Activated naive CD4-positive, alpha-beta T cell treated with anti-CD3 and anti-CD28 coated beads, Interleukin-2, amount 50 U/mL, for 72 hours (primary cell): ENCODE measurements at regions not wholly inside any gene's neighbourhood (a gene's known extent, or its start where the extent isn't known, plus 50 kb on each side); places are given as distances from the start of the nearest gene placed in this dataset.
"Not testable (repeated sequence)": the region's sequence is repeated elsewhere in the genome, so short reads cannot be mapped to it uniquely, and the experiment has no call there.

ENCODE experiments used
- ATAC-seq, 2 donors: fragments of 150-1000 bp; cut with Tn5 transposase; 2 replicates each; pipeline ENCODE4 v1.10.0; 2021; ENCODE audit warnings: mild to moderate bottlenecking in 2 of 2, moderate library complexity in 2 of 2
- DNase-seq, 2 donors: peaks; one replicate each; pipeline ENCODE4 v3.0.0; 2021 to 2022; ENCODE audit warnings: low spot score in 2 of 2
- H3K27ac Mint-ChIP-seq, 2 donors: one replicate each; pipeline ENCODE4 v1.8.0; 2022; ENCODE audit warnings: mild to moderate bottlenecking in 2 of 2, mixed read lengths in 2 of 2
- H3K36me3 Mint-ChIP-seq, 2 donors: one replicate each; pipeline ENCODE4 v1.8.0; 2022; ENCODE audit warnings: mixed read lengths in 2 of 2
- H3K9me3 Mint-ChIP-seq, 2 donors: one replicate each; pipeline ENCODE4 v1.8.0; 2022; ENCODE audit warnings: mixed read lengths in 2 of 2

DNA sequence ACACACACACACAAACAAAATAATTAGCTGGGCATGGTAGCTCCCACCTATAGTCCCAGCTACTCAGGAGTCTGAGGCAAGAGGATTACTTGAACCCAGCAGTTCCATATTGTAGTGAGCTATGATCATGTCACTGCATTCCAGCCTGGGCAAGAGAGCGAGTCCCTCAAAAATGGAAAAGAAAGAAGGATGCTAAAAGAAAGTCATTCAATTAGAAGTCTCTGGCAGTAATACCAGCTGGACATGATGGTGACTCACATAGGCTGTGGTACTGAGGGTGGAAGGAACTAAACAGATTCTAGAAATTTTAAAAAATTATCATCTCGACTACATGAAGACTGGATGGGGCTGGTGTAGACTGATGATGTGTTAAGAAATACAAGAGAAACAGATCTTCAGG, 385.3 kb downstream of the ETV1 start:
- ATAC-seq (no peak), DNase-seq (no peak)
- no peak overlapping the region for H3K27ac Mint-ChIP-seq
- H3K36me3 Mint-ChIP-seq, result no peaks in the 10 kb centered on the region
- peaks cover 0 to 19% of the 10 kb centered on the region in 2 donors for H3K9me3 Mint-ChIP-seq

GRCh38 chr7:13610372-13610771, 379.1 kb downstream of the ETV1 start:
- H3K36me3 Mint-ChIP-seq, result no peaks in the 10 kb centered on the region
- ATAC-seq, result no peak
- H3K27ac Mint-ChIP-seq, result no peak overlapping the region
- H3K9me3 Mint-ChIP-seq, result peaks cover 0 to 14% of the 10 kb centered on the region in 2 donors
- no peak for DNase-seq

- DNase-seq (no peak), ATAC-seq (no peak)
- H3K36me3 Mint-ChIP-seq, result no peaks in the 10 kb centered on the region
- H3K9me3 Mint-ChIP-seq, result no peaks in the 10 kb centered on the region
- H3K27ac Mint-ChIP-seq, result no peak overlapping the region
Observed at GRCh38 chr7:13615679-13616078, 373.8 kb downstream of the ETV1 start.

GRCh38 chr7:13627455-13627854, 362.0 kb downstream of the ETV1 start:
- Mint-ChIP-seq H3K27ac (no peak overlapping the region), H3K9me3 (peaks cover 9 to 11% of the 10 kb centered on the region in 2 donors), H3K36me3 (no peaks in the 10 kb centered on the region)
- DNase-seq, result no peak
- ATAC-seq, result no peak

DNA sequence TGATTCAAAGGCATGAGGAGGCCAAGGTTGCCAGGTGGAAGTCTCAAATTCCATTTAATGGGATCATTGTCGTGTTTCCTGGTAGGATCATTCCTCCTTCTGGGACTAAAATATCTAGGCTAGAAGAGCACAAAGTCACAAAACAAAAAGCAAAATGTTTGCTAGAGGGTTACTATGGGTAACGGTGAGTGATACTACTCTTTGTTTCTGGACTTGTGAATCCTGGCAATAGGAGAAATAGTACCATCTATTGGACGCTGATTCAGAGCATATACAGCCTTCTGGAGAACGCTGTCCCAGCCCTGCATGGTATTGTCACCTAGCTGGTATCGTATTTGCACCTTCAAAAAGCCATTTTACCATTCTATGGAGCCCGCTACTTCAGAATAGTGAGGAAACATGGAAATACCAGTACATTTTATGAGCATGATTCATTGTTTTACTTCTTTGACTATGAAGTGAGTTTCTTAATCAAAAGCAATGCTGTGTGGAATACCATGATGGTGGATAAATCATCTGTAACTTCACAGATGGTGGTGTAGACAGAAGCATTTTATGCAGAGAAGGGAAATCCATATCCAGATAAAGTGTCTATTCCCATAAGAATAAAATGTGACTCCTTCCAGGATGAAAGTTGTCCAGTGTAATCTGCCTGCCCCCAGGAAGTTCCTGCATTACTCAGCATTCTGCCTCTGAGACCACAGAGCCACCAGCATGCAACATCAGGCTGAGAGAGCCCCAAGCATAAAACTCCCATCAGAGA, 361.0 kb downstream of the ETV1 start:
- H3K9me3 Mint-ChIP-seq, result peaks cover 9 to 11% of the 10 kb centered on the region in 2 donors
- no peaks in the 10 kb centered on the region for H3K36me3 Mint-ChIP-seq
- ATAC-seq, result no peak

GRCh38 chr7:13631207-13632049, 358.0 kb downstream of the ETV1 start:
- not testable (repeated sequence) for H3K36me3 Mint-ChIP-seq, DNase-seq, ATAC-seq, H3K9me3 Mint-ChIP-seq, H3K27ac Mint-ChIP-seq

More for the DNA sequence above, 361.0 kb downstream of the ETV1 start:
- no peak for DNase-seq
- H3K27ac Mint-ChIP-seq, result no peak overlapping the region

DNA sequence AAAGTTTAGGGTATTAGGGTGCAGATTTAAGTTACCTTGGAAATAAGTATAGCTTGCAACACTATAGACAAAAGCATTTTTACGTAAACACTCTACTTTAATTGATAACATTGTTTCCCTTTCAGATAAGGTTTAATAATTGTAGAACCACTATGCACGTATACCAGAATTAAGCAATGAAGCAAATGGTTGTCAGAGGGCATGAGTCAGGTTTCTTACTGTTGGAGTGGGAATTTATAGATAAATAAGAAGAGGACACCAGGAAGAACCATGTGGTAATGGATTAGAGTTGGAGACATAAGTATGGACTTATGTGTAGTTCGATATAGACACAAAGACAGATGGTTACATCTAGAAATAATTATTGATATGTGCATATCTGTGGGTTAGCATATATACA, 355.6 kb downstream of the ETV1 start:
- Mint-ChIP-seq H3K27ac (no peak overlapping the region), H3K36me3 (no peaks in the 10 kb centered on the region), H3K9me3 (no peaks in the 10 kb centered on the region)
- no peak for ATAC-seq
- DNase-seq, result no peak

DNA sequence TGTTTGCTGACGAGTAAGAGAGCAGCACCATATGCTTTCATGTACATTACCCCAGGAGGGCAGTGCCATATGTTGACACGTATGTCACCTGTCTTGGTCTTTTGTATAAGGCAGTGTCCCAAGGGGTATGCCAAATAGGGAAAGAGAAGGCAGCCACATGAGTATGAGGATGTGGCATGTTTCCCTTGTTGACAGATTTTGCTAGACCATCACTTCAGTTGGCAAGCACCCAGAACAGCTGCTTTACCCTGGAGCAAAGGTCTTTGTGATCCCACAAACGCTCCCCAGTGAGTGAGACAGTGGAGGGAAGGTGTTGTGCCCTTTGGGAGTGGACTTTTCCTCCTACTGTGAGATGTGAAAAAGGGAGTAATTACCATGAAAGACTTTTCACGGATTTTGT, 350.1 kb downstream of the ETV1 start:
- DNase-seq, result no peak
- Mint-ChIP-seq H3K27ac (no peak overlapping the region), H3K9me3 (peaks cover 0 to 5% of the 10 kb centered on the region in 2 donors), H3K36me3 (no peaks in the 10 kb centered on the region)
- ATAC-seq, result no peak

DNA sequence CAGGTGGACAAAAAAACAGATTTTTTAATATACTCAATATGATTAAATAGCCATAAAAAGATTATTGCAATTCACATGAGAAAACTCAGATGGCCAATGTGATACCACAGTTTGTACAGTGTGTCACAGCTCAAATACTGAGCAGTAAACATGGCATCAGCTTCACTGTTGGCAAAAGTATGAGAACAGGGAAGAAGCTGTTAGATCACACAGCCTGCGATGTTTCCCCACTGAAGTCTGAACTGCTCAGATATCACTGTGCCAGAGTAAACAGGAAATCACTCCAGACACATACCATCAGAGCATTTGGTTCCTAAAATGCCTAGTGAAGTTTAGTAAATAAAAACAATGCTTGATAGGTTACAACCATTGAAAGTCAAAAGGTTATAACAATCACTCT, 347.8 kb downstream of the ETV1 start:
- H3K36me3 Mint-ChIP-seq, result no peaks in the 10 kb centered on the region
- no peak overlapping the region for H3K27ac Mint-ChIP-seq
- peaks cover 0 to 5% of the 10 kb centered on the region in 2 donors for H3K9me3 Mint-ChIP-seq
- DNase-seq, result no peak
- no peak for ATAC-seq

- Mint-ChIP-seq H3K27ac (no peak overlapping the region), H3K36me3 (no peaks in the 10 kb centered on the region), H3K9me3 (peaks cover 0 to 9% of the 10 kb centered on the region in 2 donors)
- DNase-seq (no peak), ATAC-seq (no peak)
Observed at GRCh38 chr7:13651167-13651566, 338.3 kb downstream of the ETV1 start.

DNA sequence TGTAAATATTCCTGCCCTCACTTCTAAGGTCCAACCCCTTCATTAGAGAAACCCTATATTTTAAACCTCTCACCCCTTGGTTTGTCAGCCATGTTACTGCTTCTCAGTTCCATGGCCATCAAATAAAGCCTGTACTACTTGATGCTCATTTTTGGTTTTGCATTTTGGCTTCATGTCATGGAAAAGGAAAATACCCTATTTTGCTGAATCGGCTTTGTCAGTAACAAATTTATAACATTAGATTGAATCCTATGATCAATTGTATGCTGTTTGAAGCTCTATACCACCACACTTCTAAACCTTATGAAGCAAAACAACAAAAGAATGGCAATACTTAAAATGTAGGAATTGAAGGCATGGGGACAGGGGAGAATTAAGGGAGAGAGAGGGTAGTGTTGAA, 333.1 kb downstream of the ETV1 start:
- ATAC-seq (no peak), DNase-seq (no peak)
- H3K9me3 Mint-ChIP-seq, result peaks cover 8 to 18% of the 10 kb centered on the region in 2 donors
- H3K36me3 Mint-ChIP-seq, result no peaks in the 10 kb centered on the region
- no peak overlapping the region for H3K27ac Mint-ChIP-seq

DNA sequence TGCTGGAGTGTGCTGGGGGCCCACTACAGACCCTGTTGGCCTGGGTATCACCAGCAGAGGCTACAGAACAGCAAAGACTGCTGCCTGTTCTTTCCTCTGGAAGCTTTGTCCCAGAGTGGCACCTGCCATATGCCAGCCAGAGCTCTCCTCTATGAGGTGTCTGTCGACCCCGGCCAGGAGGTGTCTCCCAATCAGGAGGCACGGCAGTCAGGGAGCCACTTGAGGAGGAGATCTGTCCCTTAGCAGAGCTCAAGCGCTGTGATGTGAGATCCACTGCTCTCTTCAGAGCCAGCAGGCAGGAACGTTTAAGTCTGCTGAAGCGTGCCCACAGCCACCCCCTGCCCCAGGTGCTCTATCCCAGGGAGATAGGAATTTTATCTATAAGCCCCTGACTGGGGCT, 316.2 kb downstream of the ETV1 start:
- Mint-ChIP-seq H3K9me3 (peaks cover 17 to 25% of the 10 kb centered on the region in 2 donors), H3K27ac (no peak overlapping the region), H3K36me3 (peaks cover 0 to 5% of the 10 kb centered on the region in 2 donors)
- DNase-seq (no peak), ATAC-seq (no peak)

DNA sequence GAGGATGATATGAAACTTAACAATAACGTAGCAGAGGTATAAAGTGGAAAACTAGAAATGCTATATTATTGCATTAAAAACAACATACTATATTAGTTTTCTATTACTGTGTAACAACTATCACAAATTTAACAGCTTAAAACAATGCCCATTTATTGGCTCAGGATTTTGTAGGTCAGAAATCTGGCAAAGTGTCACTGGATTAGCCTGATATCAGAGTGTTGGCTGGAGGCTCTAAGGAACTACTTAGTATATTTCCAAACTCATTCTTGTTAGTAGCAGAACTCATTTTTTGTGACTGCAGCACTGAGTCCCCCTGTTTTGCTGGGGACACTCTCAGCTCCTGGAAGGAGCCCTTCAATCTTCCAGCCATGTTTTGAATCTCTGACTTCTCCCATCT, 306.8 kb downstream of the ETV1 start:
- DNase-seq (no peak), ATAC-seq (no peak)
- H3K36me3 Mint-ChIP-seq, result no peaks in the 10 kb centered on the region
- no peak overlapping the region for H3K27ac Mint-ChIP-seq
- peaks cover 5 to 10% of the 10 kb centered on the region in 2 donors for H3K9me3 Mint-ChIP-seq

DNA sequence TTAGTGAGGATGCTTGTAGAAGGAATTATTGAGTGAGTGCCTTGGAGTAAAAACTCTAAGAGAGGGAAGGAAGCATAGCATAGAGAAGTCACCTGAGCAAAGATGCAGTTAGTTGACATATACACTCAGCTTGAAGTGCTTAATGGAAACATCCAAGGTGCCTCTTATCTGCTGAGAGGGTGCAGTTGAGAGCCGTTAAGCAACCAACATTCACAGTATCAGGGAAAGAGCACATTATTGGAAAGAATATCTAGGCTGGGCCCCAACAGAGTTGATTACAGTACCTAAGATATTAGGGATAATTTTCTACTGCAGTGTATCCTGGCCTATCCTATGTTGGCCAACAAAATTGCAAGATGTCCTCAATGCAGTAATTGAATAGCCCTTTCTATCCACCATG, 302.0 kb downstream of the ETV1 start:
- DNase-seq, result no peak

GRCh38 chr7:13692548-13692947, 296.9 kb downstream of the ETV1 start:
- Mint-ChIP-seq H3K36me3 (no peaks in the 10 kb centered on the region), H3K27ac (no peak overlapping the region), H3K9me3 (peaks cover 4 to 8% of the 10 kb centered on the region in 2 donors)
- ATAC-seq, result no peak
- no peak for DNase-seq

More for the DNA sequence above, 302.0 kb downstream of the ETV1 start:
- ATAC-seq, result no peak
- Mint-ChIP-seq H3K36me3 (no peaks in the 10 kb centered on the region), H3K27ac (no peak overlapping the region), H3K9me3 (peaks cover 4 to 13% of the 10 kb centered on the region in 2 donors)

DNA sequence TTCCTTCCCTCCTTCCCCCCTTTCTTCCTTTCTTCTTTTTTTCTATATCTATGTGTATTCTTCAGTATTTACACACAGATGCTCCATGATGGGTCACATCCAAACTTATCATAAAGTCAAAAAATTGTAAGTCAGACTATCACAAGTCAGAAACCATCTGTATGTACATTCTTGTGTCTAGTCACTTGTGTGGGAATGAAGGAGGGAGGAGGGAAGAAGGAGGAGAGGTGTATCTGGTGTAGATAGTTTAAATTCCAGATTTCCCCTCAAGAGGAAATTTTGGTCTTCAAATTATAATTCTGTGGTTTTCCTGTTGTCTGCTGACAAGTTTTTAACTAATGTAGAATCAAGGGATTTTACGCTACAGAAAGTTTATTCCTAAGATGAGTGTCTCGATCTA, 287.2 kb downstream of the ETV1 start:
- DNase-seq (no peak), ATAC-seq (no peak)
- H3K27ac Mint-ChIP-seq, result no peak overlapping the region
- H3K9me3 Mint-ChIP-seq, result no peaks in the 10 kb centered on the region
- H3K36me3 Mint-ChIP-seq, result no peaks in the 10 kb centered on the region

- DNase-seq (no peak), ATAC-seq (no peak)
- no peak overlapping the region for H3K27ac Mint-ChIP-seq
- H3K9me3 Mint-ChIP-seq, result peaks cover 0 to 6% of the 10 kb centered on the region in 2 donors
- no peaks in the 10 kb centered on the region for H3K36me3 Mint-ChIP-seq
Observed at GRCh38 chr7:13708670-13709069, 280.8 kb downstream of the ETV1 start.
